Activated B cell treated with CpG ODN at 0.5 μM for 24 hours (primary cell): ENCODE measurements at regions not wholly inside any gene's neighbourhood (a gene's known extent, or its start where the extent isn't known, plus 50 kb on each side); places are given as distances from the start of the nearest gene placed in this dataset.

Experiments
- ATAC-seq: fragments of 200-7000 bp; cut with Tn5 transposase; one replicate; pipeline ENCODE4 v1.10.0; 2021; ENCODE audit warnings: low read depth, mild to moderate bottlenecking, moderate library complexity
- CTCF ChIA-PET: fragments of 350-600 bp; sonication (Branson Sonifier 250); formaldehyde crosslinking; loops from one replicate; lab custom pipeline; 2021; ENCODE audit warnings: antibody characterized with exemption; lab: Charles Lee
- POLR2A ChIA-PET: fragments of 350-600 bp; sonication (Branson Sonifier 250); formaldehyde crosslinking; loops from one replicate; lab custom pipeline; 2021; ENCODE audit warnings: antibody characterized with exemption; lab: Charles Lee
- DNase-seq: peaks from one replicate; pipeline ENCODE4 v3.0.0; 2022
- H3K27ac Mint-ChIP-seq: one replicate; pipeline ENCODE4 v1.8.0; 2020; ENCODE audit warnings: mixed read lengths
- H3K27me3 Mint-ChIP-seq: one replicate; pipeline ENCODE4 v1.8.0; 2021; ENCODE audit warnings: mixed read lengths
- H3K36me3 Mint-ChIP-seq: one replicate; pipeline ENCODE4 v1.8.0; 2021; ENCODE audit warnings: low read depth, mixed read lengths
- H3K4me1 Mint-ChIP-seq: one replicate; pipeline ENCODE4 v1.8.0; 2021; ENCODE audit warnings: mixed read lengths
- H3K4me3 Mint-ChIP-seq: one replicate; pipeline ENCODE4 v1.8.0; 2020; ENCODE audit warnings: mild to moderate bottlenecking, mixed read lengths
- H3K9me3 Mint-ChIP-seq: one replicate; pipeline ENCODE4 v1.8.0; 2020; ENCODE audit warnings: mixed read lengths
- intact Hi-C: fragments of 100-400 bp; cut with micrococcal nuclease; formaldehyde crosslinking; loops from one replicate; pipeline ENCODE4 v1.15.1; 2024
- TF ChIP-seq, protein P1 (sequence below): fragments of 200-600 bp; IDR thresholded peaks from one replicate; pipeline ENCODE4 v1.8.0; 2022; ENCODE audit warnings: antibody characterized with exemption, mild to moderate bottlenecking

DNA sequence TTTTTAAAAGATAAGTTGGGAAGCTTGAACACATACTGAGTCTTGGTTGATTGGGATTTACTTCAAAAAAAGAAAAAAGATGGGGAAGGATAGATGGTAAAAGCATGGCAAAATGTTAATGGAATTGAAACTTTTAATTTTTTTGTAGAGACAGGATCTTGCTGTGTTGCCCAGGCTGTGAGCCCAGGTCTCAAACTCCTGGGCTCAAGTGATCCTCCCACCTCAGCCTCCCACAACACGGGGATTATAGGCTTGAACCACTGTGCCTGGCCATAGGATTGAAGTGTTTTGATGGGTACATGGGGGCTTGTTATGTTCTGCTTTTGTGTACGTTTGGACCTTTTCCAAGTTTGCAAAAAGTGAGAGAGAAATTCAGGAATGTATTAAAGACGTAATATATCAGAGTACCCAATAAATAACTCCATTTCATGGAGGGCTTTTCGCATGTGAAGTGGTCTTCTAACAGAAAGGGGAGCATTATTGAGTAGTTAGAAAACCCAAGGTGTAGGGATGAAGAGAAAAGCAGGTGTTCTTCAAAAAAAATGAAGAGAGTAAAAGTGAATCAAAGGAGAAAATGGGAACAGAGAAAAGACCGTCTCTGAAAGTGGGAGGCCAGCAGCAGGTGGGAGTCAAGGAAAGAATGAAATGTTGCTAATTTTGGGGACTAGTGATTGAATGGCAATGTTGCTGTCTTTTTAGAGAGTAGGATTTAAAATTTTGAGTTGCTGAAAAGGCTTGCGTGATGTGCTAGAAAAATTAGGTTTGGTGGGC, 55.2 kb downstream of the GARRE1 start:
- Mint-ChIP-seq H3K27me3 (no peaks in the 10 kb centered on the region), H3K9me3 (no peaks in the 10 kb centered on the region), H3K27ac (peak overlapping the region; percentile 83), H3K36me3 (peaks cover 31% of the 10 kb centered on the region), H3K4me3 (no peak overlapping the region), H3K4me1 (peaks cover 67% of the 10 kb centered on the region)
- CTCF ChIA-PET = no interaction called here
- intact Hi-C loops = no loop called here
- TF ChIP-seq, protein P1, sequence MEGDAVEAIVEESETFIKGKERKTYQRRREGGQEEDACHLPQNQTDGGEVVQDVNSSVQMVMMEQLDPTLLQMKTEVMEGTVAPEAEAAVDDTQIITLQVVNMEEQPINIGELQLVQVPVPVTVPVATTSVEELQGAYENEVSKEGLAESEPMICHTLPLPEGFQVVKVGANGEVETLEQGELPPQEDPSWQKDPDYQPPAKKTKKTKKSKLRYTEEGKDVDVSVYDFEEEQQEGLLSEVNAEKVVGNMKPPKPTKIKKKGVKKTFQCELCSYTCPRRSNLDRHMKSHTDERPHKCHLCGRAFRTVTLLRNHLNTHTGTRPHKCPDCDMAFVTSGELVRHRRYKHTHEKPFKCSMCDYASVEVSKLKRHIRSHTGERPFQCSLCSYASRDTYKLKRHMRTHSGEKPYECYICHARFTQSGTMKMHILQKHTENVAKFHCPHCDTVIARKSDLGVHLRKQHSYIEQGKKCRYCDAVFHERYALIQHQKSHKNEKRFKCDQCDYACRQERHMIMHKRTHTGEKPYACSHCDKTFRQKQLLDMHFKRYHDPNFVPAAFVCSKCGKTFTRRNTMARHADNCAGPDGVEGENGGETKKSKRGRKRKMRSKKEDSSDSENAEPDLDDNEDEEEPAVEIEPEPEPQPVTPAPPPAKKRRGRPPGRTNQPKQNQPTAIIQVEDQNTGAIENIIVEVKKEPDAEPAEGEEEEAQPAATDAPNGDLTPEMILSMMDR = no peak
- no peak for DNase-seq
- ATAC-seq = no peak
- POLR2A ChIA-PET = interaction anchor here (0.5 to 1.0 kb wide), 3 partner anchors 23 to 56 kb away, joined by 3 to 4 read pairs (median 4); no protein-coding TSS in a partner anchor

DNA sequence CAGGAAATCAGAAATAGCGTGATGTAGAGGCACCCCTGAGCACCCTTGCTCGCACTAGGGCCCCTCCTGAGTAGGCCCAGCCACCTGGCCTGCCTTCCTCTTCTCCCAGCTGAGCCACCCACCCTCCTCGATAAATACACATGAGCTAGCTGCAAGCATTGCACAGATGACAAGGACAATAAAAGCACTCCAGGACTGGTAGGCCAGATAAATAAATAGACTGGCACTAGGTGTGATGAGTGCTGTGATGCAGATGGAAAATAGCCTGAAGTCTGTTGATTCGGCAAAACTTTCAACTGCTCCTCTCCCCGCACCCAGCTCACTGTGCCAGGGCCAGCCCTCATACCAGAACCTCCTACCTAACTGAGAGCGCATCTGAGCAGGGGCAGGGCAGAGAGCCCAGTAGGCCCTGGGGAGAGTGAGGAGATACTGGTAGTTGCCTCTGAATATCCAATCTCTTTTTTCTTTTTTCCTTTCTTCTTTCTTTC, 54.5 kb upstream of the GPI start:
- H3K27ac Mint-ChIP-seq = peak overlapping the region; percentile 83
- TF ChIP-seq, protein P1 = no peak
- H3K4me1 Mint-ChIP-seq = peaks cover 76% of the 10 kb centered on the region
- DNase-seq (no peak), ATAC-seq (peak; percentile 33)
- intact Hi-C loops = no loop called here
- H3K36me3 Mint-ChIP-seq = peaks cover 23% of the 10 kb centered on the region
- POLR2A ChIA-PET = interaction anchor here (1.0 kb wide), 1 partner anchor 41 kb away, joined by 7 read pairs; no protein-coding TSS in a partner anchor
- H3K27me3 Mint-ChIP-seq = no peaks in the 10 kb centered on the region
- no peaks in the 10 kb centered on the region for H3K9me3 Mint-ChIP-seq
- CTCF ChIA-PET = no interaction called here
- H3K4me3 Mint-ChIP-seq = peak overlapping the region; percentile 50

DNA sequence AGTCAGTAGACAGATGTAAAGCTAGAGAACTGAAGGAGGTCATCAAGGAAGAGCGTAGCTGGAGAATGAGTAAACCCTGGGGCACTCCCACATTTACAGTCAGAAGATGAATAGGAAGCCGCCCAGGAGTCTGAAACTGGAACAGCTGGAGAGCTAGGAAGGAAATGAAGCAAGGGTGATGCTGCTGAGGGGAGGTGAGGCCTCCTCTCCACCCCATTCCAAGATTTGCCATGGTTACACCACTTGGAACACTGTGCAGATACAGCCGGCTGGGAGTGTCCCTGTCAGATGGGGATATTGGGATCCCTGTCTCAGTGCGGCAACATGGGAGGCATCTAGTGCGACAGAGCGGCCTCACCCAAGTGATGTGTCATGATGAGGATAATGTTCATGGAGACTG, 51.8 kb upstream of the GPI start:
- Mint-ChIP-seq H3K4me1 (peaks cover 91% of the 10 kb centered on the region), H3K36me3 (peaks cover 9% of the 10 kb centered on the region), H3K9me3 (no peaks in the 10 kb centered on the region), H3K27ac (no peak overlapping the region), H3K4me3 (no peak overlapping the region), H3K27me3 (no peaks in the 10 kb centered on the region)
- ChIA-PET POLR2A (interaction anchor here (0.6 kb wide), 1 partner anchor 11 kb away, joined by 4 read pairs; no protein-coding TSS in a partner anchor), CTCF (no interaction called here)
- TF ChIP-seq, protein P1 = no peak
- DNase-seq (no peak), ATAC-seq (no peak)
- intact Hi-C loops = no loop called here

DNA sequence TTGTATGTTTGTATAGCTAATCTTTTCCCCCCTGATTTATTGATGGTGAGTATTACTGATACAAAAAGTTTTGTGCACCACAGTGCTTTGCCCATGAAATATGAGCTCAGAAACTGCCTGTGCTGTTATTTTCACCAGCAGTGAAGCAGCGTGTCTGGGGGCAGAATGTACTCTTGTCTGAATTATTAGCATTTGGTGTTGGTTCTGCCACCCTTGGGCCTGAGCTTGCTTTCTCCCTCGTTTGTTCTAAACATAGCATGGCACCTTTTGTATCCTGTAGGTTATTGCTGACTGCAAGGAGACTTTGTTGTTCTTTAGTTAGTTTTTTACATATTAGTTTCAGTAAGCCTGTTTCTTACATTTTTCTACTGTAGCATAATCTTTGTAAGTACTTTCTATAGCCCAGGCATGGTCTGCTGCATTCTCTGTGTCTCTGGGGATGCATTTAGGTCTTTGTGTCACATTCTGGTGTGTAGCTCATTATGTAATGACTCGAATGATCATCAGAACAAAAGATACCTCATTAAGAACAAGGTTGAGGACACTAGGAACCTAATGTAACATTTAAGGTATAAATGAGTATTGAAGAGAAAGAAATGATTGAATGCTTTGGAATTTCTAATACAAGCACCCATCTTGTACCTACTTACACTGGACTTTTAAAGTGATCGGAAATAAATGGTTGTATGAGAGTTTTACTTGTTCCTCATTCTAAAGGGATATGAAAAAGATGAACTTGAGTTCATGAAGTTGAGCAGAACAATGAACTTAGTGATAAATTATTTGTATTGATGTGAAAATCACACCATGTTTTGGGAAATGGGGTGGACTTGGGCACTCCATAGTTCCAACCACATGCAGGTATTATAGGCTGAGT, 50.3 kb upstream of the GPI start:
- no peaks in the 10 kb centered on the region for H3K27me3 Mint-ChIP-seq
- CTCF ChIA-PET = interaction anchor here (0.7 to 1.5 kb wide), 4 partner anchors 21 to 74 kb away, joined by 3 to 6 read pairs (median 4); no protein-coding TSS in a partner anchor
- ATAC-seq (peak; percentile 75), DNase-seq (no peak)
- H3K9me3 Mint-ChIP-seq = no peaks in the 10 kb centered on the region
- peak overlapping the region; percentile 62 for H3K4me3 Mint-ChIP-seq
- intact Hi-C loops = loop anchor here (1.0 to 5.0 kb wide), 2 partner anchors 42 to 60 kb away; partner anchors contain the start of gene GARRE1
- POLR2A ChIA-PET = interaction anchor here (0.6 to 1.5 kb wide), 3 partner anchors 38 to 60 kb away, joined by 3 to 7 read pairs (median 3); partner anchors contain the start of gene GARRE1
- H3K27ac Mint-ChIP-seq = peak overlapping the region; percentile 78
- H3K36me3 Mint-ChIP-seq = peaks cover 5% of the 10 kb centered on the region
- H3K4me1 Mint-ChIP-seq = peaks cover 82% of the 10 kb centered on the region
- TF ChIP-seq, protein P1 = no peak
